H9 (cell line): ENCODE measurements at regions not wholly inside any gene's neighbourhood (a gene's known extent, or its start where the extent isn't known, plus 50 kb on each side); places are given as distances from the start of the nearest gene placed in this dataset.

ENCODE experiments used
- DNase-seq: peaks from one replicate; pipeline ENCODE4 v3.0.0-alpha.2; 2017
- H2AFZ ChIP-seq: one replicate; pipeline ENCODE4 v1.6.1; 2013; ENCODE audit warnings: mild to moderate bottlenecking, low read length, control low read depth, moderate library complexity
- H2AK5ac ChIP-seq: 2 replicates; pipeline ENCODE4 v1.6.1; 2013; ENCODE audit warnings: low read length, control low read depth, mixed read lengths; ENCODE audit not compliant: insufficient read length
- H2BK120ac ChIP-seq: one replicate; pipeline ENCODE4 v1.6.1; 2013; ENCODE audit warnings: low read depth, mild to moderate bottlenecking, low read length, control low read depth, inconsistent platforms; ENCODE audit not compliant: poor library complexity, severe bottlenecking
- H2BK12ac ChIP-seq: 2 replicates; pipeline ENCODE4 v1.6.1; 2013; ENCODE audit warnings: low read length, control low read depth, mixed read lengths, low read depth; ENCODE audit not compliant: insufficient read length
- H2BK15ac ChIP-seq: 2 replicates; pipeline ENCODE4 v1.6.1; 2013; ENCODE audit warnings: low read depth, low read length, control low read depth
- H2BK20ac ChIP-seq: one replicate; pipeline ENCODE4 v1.6.1; 2013; ENCODE audit warnings: low read depth, mild to moderate bottlenecking, low read length, control low read depth, inconsistent platforms; ENCODE audit not compliant: poor library complexity, severe bottlenecking
- H2BK5ac ChIP-seq: 2 replicates; pipeline ENCODE4 v1.6.1; 2013; ENCODE audit warnings: low read length, control low read depth, mixed read lengths; ENCODE audit not compliant: insufficient read length
- H3K14ac ChIP-seq: 2 replicates; pipeline ENCODE4 v1.6.1; 2013; ENCODE audit warnings: low read length, control low read depth; ENCODE audit not compliant: insufficient read depth
- H3K18ac ChIP-seq: 2 replicates; pipeline ENCODE4 v1.6.1; 2013; ENCODE audit warnings: low read depth, mild to moderate bottlenecking, mixed read lengths, low read length, control low read depth; ENCODE audit not compliant: insufficient read length
- H3K23ac ChIP-seq: 2 replicates; pipeline ENCODE4 v1.6.1; 2013; ENCODE audit warnings: low read length, control low read depth, mixed read lengths, low read depth; ENCODE audit not compliant: insufficient read length
- H3K23me2 ChIP-seq: 2 replicates; pipeline ENCODE4 v1.6.1; 2013; ENCODE audit warnings: low read depth, mild to moderate bottlenecking, mixed read lengths, low read length, control low read depth; ENCODE audit not compliant: insufficient read length, poor library complexity, severe bottlenecking
- H3K27ac ChIP-seq: 2 replicates; pipeline ENCODE4 v1.5.1; 2013; ENCODE audit warnings: low read length, control low read depth, mixed read lengths, low read depth; ENCODE audit not compliant: insufficient read length
- H3K27me3 ChIP-seq: 2 replicates; pipeline ENCODE4 v1.6.1; 2013; ENCODE audit warnings: low read length, control low read depth, inconsistent platforms; ENCODE audit not compliant: insufficient read depth
- H3K4ac ChIP-seq: 2 replicates; pipeline ENCODE4 v1.6.1; 2013; ENCODE audit warnings: low read depth, mild to moderate bottlenecking, control low read depth, inconsistent platforms, low read length, moderate library complexity
- H3K4me1 ChIP-seq: 2 replicates; pipeline ENCODE4 v1.6.1; 2013; ENCODE audit warnings: low read length, control low read depth, inconsistent platforms; ENCODE audit not compliant: insufficient read depth
- H3K4me2 ChIP-seq: 2 replicates; pipeline ENCODE4 v1.6.1; 2013; ENCODE audit warnings: low read length, control low read depth, mixed read lengths; ENCODE audit not compliant: insufficient read length, insufficient read depth
- H3K56ac ChIP-seq: 2 replicates; pipeline ENCODE4 v1.6.1; 2013; ENCODE audit warnings: low read depth, mild to moderate bottlenecking, mixed read lengths, low read length, control low read depth; ENCODE audit not compliant: insufficient read length
- H3K79me1 ChIP-seq: 2 replicates; pipeline ENCODE4 v1.6.1; 2013; ENCODE audit warnings: low read depth, mild to moderate bottlenecking, moderate library complexity, low read length, control low read depth, inconsistent platforms; ENCODE audit not compliant: insufficient read depth, poor library complexity, severe bottlenecking
- H3K79me2 ChIP-seq: 2 replicates; pipeline ENCODE4 v1.6.1; 2013; ENCODE audit warnings: low read length, control low read depth, inconsistent platforms; ENCODE audit not compliant: insufficient read depth
- H3K9ac ChIP-seq: 2 replicates; pipeline ENCODE4 v1.6.1; 2013; ENCODE audit warnings: low read length, control low read depth, mixed read lengths; ENCODE audit not compliant: insufficient read length; ENCODE audit errors: extremely low read depth
- H3K9me3 ChIP-seq: one replicate; pipeline ENCODE4 v1.6.1; 2013; ENCODE audit warnings: low read depth, low read length, inconsistent platforms; ENCODE audit not compliant: control insufficient read depth
- H3T11ph ChIP-seq: one replicate; pipeline ENCODE4 v1.6.1; 2013; ENCODE audit warnings: mild to moderate bottlenecking, low read length, control low read depth, inconsistent platforms
- H4K20me1 ChIP-seq: one replicate; pipeline ENCODE4 v1.6.1; 2013; ENCODE audit not compliant: control insufficient read depth, insufficient read length, insufficient read depth
- H4K5ac ChIP-seq: 2 replicates; pipeline ENCODE4 v1.6.1; 2013; ENCODE audit warnings: low read depth, mild to moderate bottlenecking, mixed read lengths, low read length, control low read depth; ENCODE audit not compliant: insufficient read length
- H4K8ac ChIP-seq: replicated peaks from 2 replicates; pipeline ENCODE4 v1.6.1; 2013; ENCODE audit warnings: low read length, control low read depth, mixed read lengths, low read depth; ENCODE audit not compliant: insufficient read length
- H4K91ac ChIP-seq: 2 replicates; pipeline ENCODE4 v1.6.1; 2013; ENCODE audit warnings: low read depth, mild to moderate bottlenecking, moderate library complexity, mixed read lengths, low read length, control low read depth; ENCODE audit not compliant: insufficient read length
- H3K27ac Mint-ChIP-seq, 3 experiments: 2 replicates in 2 of 3; 3 replicates in 1 of 3; pipeline ENCODE4 v1.8.0; 2020 to 2021; ENCODE audit warnings: mixed read lengths in 3 of 3, mild to moderate bottlenecking in 1 of 3, moderate library complexity in 1 of 3
- H3K27me3 Mint-ChIP-seq: 2 replicates; pipeline ENCODE4 v1.8.0; 2021; ENCODE audit warnings: low read depth, mild to moderate bottlenecking, moderate library complexity, mixed read lengths
- H3K36me3 Mint-ChIP-seq, 3 experiments: 2 replicates in 2 of 3; 3 replicates in 1 of 3; pipeline ENCODE4 v1.8.0; 2020 to 2021; ENCODE audit warnings: low read depth in 3 of 3, mixed read lengths in 3 of 3; ENCODE audit not compliant: insufficient read depth in 1 of 3
- H3K4me1 Mint-ChIP-seq, 2 experiments: 2 replicates each; pipeline ENCODE4 v1.8.0; 2020; ENCODE audit warnings: mixed read lengths in 2 of 2
- H3K4me3 Mint-ChIP-seq, 2 experiments: 2 replicates in 1 of 2; 3 replicates in 1 of 2; pipeline ENCODE4 v1.8.0; 2020 to 2021; ENCODE audit warnings: mild to moderate bottlenecking in 2 of 2, mixed read lengths in 2 of 2, moderate library complexity in 1 of 2
- H3K9me3 Mint-ChIP-seq, 2 experiments: 2 replicates in 1 of 2; 3 replicates in 1 of 2; pipeline ENCODE4 v1.8.0; 2020; ENCODE audit warnings: mild to moderate bottlenecking in 2 of 2, mixed read lengths in 2 of 2, moderate library complexity in 1 of 2
- CTCF ChIP-seq: fragments of 200-600 bp; sonication (generic); conservative IDR thresholded peaks from 3 replicates; pipeline ENCODE4 v1.8.0; 2021; ENCODE audit warnings: antibody characterized with exemption, mild to moderate bottlenecking
- WGBS: extraction: QIAGEN DNeasy Blood & Tissue Kit; methylation state at CpG from one replicate; pipeline ENCODE4 v1.1.7; 2013; ENCODE audit warnings: missing lambda C conversion rate, low lambda C conversion rate, mixed read lengths; ENCODE audit not compliant: insufficient read length; ENCODE audit errors: extremely low coverage; 5-methylcytosine and 5-hydroxymethylcytosine counted together

GRCh38 chr10:47077386-47077785 is 166.2 kb downstream of the PTPN20 start:
- H4K91ac ChIP-seq, result no peak overlapping the region
- H3K9ac ChIP-seq, result no peak overlapping the region
- no peak overlapping the region for H3K4me3 Mint-ChIP-seq
- no peak for DNase-seq
- no peak overlapping the region for H3K14ac ChIP-seq
- no peak overlapping the region for H2AFZ ChIP-seq
- H3K56ac ChIP-seq, result no peak overlapping the region
- H2BK5ac ChIP-seq, result no peak overlapping the region
- no peaks in the 10 kb centered on the region for H3K9me3 ChIP-seq
- H3K23ac ChIP-seq, result no peak overlapping the region
- H3K27ac ChIP-seq, result no peak overlapping the region
- no peaks in the 10 kb centered on the region for H3K4me1 ChIP-seq
- no peaks in the 10 kb centered on the region for H4K20me1 ChIP-seq
- H4K5ac ChIP-seq, result no peak overlapping the region
- H3K36me3 Mint-ChIP-seq, result no peaks in the 10 kb centered on the region; a peak in 1 of 7 replicates
- H2BK120ac ChIP-seq, result no peak overlapping the region
- no peak overlapping the region for H3T11ph ChIP-seq
- TF ChIP-seq CTCF, result no peak
- peaks cover 0 to 2% of the 10 kb centered on the region in 2 experiments; a peak in 3 of 5 replicates for H3K9me3 Mint-ChIP-seq
- H3K4me1 Mint-ChIP-seq, result no peaks in the 10 kb centered on the region
- no peak overlapping the region for H4K8ac ChIP-seq
- no peak overlapping the region for H3K4ac ChIP-seq
- no peak overlapping the region for H2BK20ac ChIP-seq
- peaks cover 7% of the 10 kb centered on the region for H3K27me3 Mint-ChIP-seq
- WGBS, result no CpG with 5 or more reads among the region's 9 CpGs
- H3K4me2 ChIP-seq, result no peak overlapping the region
- no peak overlapping the region for H2AK5ac ChIP-seq
- no peaks in the 10 kb centered on the region for H3K27me3 ChIP-seq
- no peaks in the 10 kb centered on the region for H3K79me1 ChIP-seq
- no peak overlapping the region for H3K18ac ChIP-seq
- H2BK15ac ChIP-seq, result no peak overlapping the region
- no peak overlapping the region for H3K27ac Mint-ChIP-seq
- H3K23me2 ChIP-seq, result no peaks in the 10 kb centered on the region
- no peaks in the 10 kb centered on the region for H3K79me2 ChIP-seq
- H2BK12ac ChIP-seq, result no peak overlapping the region
